Upper lobe of left lung (tissue), 4 donors: ENCODE measurements at regions not wholly inside any gene's neighbourhood (a gene's known extent, or its start where the extent isn't known, plus 50 kb on each side); places are given as distances from the start of the nearest gene placed in this dataset.

Experiments used
- CTCF ChIP-seq, 6 experiments: fragments of 450-650 bp in 4 of 6; fragments of 200-600 bp in 2 of 6; sonication (generic) in 2 of 6; IDR thresholded peaks; one replicate each; pipeline ENCODE4 v1.5.1; 2016 to 2019; ENCODE audit warnings: antibody characterized with exemption in 6 of 6
- POLR2AphosphoS5 ChIP-seq, 2 donors: sonication (generic); formaldehyde crosslinking; IDR thresholded peaks; one replicate each; pipeline ENCODE4 v1.5.1; 2017; ENCODE audit warnings: antibody characterized with exemption in 2 of 2

GRCh38 chr2:78749638-78750037 lies 275.9 kb upstream of the REG3G start:
- TF ChIP-seq POLR2AphosphoS5 (IDR thresholded peaks at IDR 0.05) (no peak), CTCF (IDR thresholded peaks at IDR 0.05) (no peak)
